Peyer's patch (tissue), 4 donors: ENCODE measurements at regions not wholly inside any gene's neighbourhood (a gene's known extent, or its start where the extent isn't known, plus 50 kb on each side); places are given as distances from the start of the nearest gene placed in this dataset.

ENCODE experiments used
- POLR2A ChIP-seq, 2 donors: fragments of 450-650 bp; IDR thresholded peaks; one replicate each; pipeline ENCODE4 v1.5.1; 2017; ENCODE audit warnings: antibody characterized with exemption in 2 of 2, mild to moderate bottlenecking in 2 of 2, moderate library complexity in 2 of 2
- TF ChIP-seq, protein P1 (sequence below), 6 experiments: fragments of 450-650 bp in 4 of 6; fragments of 200-600 bp in 2 of 6; sonication (generic) in 1 of 6; IDR thresholded peaks; one replicate each; pipeline ENCODE4 v1.5.1; 2017 to 2019; ENCODE audit warnings: antibody characterized with exemption in 6 of 6, mild to moderate bottlenecking in 3 of 6, moderate library complexity in 1 of 6

GRCh38 chr9:89974582-89974981 is 369.8 kb downstream of the GADD45G start:
- TF ChIP-seq POLR2A (IDR thresholded peaks at IDR 0.05) = no peak
- TF ChIP-seq, protein P1, sequence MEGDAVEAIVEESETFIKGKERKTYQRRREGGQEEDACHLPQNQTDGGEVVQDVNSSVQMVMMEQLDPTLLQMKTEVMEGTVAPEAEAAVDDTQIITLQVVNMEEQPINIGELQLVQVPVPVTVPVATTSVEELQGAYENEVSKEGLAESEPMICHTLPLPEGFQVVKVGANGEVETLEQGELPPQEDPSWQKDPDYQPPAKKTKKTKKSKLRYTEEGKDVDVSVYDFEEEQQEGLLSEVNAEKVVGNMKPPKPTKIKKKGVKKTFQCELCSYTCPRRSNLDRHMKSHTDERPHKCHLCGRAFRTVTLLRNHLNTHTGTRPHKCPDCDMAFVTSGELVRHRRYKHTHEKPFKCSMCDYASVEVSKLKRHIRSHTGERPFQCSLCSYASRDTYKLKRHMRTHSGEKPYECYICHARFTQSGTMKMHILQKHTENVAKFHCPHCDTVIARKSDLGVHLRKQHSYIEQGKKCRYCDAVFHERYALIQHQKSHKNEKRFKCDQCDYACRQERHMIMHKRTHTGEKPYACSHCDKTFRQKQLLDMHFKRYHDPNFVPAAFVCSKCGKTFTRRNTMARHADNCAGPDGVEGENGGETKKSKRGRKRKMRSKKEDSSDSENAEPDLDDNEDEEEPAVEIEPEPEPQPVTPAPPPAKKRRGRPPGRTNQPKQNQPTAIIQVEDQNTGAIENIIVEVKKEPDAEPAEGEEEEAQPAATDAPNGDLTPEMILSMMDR (IDR thresholded peaks at IDR 0.05) = no peak
